ENCODE measurements at regions not wholly inside any gene's neighbourhood (a gene's known extent, or its start where the extent isn't known, plus 50 kb on each side); places are given as distances from the start of the nearest gene placed in this dataset.

DNA sequence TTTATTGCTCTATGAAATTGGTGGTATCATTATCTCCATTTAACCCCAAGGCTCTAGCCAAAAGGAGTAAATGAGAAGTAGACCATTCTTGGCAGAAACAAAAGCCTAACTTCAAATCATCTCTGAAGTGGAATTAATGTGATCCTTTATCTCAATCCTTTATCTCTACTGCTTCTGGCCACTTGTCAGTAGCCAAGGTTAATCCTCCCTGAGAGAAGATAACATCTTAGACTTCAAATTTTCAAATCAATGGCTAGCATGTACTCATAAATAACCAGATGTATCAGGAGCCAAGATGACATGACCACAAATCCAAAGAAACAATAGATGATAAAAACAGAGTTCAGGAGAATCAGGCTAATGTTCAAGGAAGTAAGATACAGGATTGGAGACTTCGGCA, 123.1 kb upstream of the RASSF8 start:
- no peak for DNase-seq

DNA sequence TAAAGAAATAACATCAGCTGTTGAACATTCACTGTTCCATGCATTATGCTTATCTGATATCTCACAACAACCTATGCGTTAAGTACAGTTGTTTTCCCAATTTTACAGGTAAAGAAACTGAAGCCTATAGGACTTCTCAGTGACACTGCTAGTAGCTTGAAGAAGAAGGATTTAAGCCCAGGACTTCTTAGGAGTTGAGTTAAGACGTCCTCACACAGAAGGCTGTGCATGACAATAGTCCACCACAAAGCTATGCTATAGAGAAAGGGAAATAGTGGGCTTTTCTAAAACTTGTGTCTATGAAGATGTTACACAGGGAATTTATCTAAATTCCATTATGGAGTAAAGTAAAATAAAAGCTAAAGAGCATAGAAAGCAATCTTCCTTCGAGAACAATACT, 120.5 kb upstream of the RASSF8 start:
- no peak for DNase-seq

DNA sequence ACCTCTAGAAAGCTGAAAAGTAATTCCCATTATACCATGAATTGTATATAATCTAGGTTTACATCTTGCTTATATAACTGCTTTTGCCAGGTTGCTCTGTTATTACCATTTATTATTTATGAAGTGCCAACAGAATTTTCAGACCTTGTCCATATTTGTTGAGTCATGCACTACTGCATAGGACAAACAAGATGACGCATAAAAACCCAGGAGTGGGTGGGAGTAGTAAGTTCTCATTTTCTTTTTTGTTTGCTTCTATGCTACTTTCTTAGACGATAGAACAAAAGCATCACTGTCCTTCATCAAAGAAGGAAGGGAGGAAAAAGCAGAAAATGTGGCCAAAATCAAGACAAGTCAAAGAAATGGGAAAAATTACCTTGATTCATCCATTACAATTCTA, 119.0 kb upstream of the RASSF8 start:
- DNase-seq, result no peak

DNA sequence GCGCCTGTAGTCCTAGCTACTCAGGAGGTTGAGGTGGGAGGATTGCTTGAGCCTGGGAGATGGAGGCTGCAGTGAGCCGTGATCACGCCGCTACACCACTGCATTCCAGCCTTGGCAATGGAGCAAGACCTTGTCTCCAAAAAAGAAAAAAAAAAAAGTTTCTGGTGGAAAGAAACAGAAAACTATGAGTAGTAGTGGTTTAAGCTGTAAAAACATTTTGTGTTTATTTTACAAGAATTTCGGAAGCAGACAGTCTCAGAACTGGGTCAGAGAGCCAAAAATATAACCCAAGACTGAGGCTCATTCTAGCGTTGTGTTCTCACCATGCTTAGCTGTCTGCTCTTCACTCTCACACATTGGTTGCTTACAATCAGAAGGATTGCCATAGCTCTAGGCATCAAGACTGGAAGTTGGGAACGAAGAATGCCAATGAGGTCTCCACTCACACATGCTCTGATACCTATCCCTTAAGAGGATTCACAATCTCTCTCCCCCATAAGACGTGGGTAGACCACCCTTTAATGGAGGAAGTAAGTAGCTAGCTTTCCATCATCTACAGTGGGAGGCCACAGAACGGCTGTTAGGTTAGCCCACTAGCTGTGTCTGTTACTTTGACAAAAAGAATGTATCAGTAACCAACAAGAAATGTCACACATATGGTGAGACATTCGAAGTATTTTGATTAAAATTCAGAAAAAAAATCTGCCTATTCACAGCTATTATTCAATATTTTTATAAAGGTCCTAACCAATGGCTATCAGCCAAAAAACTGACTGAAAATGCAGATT, 117.6 kb upstream of the RASSF8 start:
- no peak for DNase-seq

DNA sequence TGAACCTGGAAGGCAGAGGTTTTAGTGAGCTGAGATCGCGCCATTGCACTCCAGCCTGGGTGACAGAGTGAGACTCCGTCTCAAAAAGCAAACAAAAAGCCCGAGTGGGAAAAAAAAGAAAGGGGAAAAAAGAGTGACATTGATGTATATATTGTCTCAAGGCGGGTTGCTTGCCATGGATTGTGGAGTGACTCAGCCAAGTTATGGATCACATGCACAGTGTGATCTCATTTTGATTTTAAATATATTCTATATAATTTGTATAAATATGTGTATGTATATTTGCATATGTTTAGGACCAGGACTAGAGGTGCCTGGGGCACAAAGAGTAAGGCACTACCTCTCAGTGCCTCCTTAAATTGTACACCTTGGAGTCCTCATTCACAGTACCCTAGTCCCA, 116.2 kb upstream of the RASSF8 start:
- no peak for DNase-seq

DNA sequence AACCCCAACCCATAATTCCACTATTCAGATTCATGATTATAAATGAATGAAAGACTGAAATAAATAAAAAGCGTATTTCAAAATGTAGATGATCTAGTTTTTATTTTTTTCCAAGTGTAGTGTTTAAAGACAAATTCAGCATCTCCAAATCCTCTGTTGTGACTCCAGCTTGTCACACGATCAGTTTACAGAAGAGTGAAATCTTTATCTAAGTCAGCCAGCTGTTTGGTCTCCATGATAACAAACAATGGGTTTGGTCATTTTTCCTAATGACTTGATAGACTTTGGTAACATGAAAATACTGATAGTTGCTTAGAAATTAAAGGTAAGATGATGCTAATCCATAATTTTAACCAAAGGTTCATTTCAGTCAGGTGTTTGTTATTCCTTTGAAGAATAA, 114.5 kb upstream of the RASSF8 start:
- DNase-seq, result no peak

DNA sequence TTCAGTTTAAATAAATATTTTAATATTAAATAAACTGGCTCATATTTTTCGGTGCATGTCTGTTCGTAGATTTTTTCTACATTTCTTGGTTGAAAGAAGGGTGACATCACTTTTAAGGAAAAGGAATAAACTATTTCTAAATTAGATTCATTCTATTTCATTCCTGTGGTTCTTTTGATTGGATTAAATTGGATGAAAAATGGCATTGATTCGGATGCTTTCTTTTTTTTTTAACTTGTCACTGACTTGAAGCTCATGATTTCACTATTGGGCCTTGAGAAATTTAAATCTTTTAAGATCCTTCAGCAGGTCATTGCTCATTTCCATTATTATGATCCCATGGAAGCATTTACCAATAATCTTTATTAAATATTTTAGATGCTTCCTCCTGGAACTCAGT, 113.1 kb upstream of the RASSF8 start:
- DNase-seq, result no peak

DNA sequence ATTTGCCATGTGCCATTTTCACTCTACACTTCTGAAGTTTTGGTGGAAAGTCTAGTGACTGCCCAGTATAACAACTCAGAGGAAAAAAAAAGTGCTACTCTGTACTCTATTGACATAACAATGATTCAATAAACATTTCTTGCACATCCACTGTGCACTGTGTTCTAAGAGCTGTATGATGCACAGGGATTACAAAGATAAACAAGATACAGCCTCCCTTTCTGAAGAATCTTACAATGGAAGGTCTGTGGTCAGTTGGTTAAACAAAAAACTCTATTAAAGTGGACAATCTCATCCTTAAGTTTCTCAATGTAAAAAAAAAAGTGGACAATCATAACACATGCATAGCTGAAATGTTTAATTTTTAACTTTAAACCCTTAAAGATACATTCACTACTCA, 105.7 kb upstream of the RASSF8 start:
- DNase-seq, result no peak

DNA sequence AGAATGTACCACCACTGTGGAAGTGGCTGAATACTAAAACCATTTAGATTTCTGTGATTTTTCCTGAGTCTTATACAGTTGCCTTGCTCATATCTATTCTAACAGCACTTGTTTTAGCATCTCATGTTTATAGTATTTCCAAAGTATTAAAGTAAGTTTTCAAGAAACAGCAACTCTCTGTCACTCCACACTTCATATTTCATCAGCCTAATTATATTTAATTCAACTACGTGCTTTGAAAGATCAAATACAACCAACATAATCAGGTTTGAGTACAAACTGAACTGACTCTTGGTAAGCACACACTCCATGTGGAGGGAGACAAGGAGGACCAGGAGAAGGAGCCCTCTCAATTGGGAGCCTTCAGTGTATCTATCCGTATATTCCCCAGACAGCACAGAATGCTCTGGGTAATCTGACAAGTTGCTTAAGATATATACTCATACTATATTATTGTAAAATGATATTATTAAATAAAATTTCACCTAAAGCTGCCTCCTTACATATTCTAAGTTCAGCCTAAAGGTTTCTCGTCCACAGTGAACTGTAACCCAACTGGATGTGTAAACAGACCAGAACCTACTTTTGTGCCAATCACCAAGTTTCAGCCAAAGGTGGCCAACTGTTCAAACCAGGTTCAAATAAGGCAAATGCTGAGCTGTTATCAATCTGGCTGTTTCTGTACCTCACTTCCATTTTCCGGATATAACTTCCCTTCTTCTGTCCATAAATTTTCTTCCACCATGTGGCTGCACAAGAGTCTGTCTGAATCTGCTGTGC, 105.0 kb upstream of the RASSF8 start:
- no peak for DNase-seq

DNA sequence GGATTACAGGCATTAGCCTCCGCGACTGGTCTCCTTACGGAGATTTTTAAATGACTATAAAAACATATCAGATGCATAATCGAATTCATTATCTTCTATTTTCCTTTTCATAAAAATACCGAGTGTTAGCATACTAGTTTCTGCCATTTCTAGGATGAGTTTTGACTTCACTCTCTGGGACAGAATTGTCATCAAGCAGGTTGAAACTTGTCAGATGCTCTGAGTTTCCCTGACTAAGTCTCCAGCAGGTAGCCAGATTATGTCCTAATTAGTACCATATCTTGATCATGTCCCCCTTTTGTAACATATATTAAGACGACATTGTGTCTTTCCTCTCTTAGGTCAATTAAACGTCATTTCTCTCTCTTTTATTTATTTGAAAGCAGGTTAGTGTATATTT, 103.5 kb upstream of the RASSF8 start:
- no peak for DNase-seq

DNA sequence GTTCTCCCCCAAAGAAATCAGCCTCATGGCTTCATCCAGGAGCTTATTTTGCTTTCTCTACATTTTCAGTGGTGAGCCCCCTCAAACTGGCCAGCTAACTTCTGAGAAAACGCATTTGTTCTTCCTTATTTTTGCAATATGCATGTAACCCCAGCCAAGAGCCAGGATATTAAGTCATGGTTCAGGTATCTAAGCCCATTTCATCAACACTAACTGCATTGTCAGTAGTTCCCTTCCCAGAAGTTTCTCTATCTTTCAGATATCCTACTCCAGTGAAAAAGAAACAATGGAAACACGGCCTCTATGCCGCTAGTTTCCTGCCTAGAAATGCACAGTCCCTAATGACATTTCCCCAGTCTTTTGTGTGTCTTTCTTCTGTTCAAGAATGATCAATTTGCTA, 102.8 kb upstream of the RASSF8 start:
- DNase-seq, result no peak

DNA sequence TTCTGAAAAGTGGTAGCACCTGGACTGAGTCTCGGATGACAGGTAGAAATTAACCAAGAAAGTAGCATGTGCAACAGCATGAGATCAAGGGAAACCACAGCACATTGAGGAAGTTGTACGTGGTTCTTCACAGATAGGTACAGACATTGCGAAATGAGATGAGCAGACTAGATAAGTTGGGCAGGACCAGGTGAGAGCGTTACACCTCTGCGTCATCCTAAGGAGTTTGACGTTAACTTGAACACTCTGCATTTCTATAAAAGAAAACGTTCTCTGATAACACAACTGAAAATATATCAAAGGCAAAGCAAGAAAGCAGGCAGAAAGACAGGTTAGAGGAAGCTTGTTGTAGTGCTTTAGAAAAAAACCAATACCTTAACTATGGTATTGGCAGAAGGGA, 98.5 kb upstream of the RASSF8 start:
- DNase-seq, result no peak

DNA sequence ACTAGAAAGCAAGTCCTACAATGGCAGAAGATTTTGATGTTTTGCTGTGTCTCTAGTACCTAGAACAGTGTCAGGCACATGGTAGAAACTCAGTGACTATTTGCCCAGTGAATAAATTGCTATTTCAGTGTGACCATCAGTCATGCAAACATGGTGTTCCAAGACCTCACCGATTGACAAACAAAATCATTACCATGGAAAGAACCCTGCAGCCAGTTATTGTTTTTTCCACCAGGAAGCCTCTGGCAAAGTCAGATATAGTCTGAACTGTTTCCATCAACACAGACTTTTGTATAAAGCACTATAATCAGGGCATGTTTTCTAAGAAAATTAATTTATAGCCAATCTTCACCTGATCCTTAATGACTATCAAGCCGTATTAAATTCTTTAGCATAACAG, 97.3 kb upstream of the RASSF8 start:
- no peak for DNase-seq

DNA sequence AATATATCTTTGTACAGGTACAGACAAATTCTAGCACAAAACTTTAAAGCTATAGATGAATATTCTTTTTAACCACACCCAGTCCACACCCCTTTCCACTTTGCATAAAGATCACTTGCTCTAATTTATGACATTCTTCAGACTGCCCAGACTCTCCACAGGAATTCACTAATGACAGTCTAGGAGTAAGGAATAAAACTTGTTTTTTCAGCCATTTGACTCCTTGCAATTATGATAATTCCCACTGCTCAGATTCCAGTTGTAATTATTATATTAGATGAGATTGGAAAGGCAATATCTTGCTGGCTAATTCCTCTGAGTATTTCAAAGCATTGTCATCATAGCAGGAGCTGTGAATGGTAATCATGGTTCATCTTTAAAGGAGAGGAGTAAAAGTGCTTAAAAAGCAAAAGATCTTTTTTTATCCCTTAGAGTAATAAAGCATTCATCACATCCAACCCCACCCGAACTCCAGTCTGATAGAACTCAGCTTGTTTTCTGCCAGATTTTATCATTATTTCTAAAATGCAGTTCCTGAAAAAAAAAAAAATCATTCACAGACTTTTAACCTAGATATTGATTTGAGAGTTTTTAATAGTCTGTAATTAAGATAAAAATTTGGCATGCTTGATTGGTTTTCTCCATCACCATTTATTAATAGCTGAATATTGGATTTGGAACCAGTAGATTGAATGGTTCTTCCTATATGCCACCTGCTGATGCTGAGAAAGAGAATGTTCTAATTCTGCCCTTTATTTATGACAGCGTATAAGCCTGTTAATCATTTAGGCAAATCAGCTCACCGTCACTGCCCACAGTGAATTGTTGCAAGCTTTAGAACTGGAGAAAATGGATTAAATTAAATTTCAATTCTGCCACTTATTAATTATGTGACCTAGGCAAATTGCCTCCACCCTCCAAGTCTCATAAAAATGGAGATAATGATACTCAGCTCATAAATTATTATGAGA, 93.9 kb upstream of the RASSF8 start:
- no peak for DNase-seq

DNA sequence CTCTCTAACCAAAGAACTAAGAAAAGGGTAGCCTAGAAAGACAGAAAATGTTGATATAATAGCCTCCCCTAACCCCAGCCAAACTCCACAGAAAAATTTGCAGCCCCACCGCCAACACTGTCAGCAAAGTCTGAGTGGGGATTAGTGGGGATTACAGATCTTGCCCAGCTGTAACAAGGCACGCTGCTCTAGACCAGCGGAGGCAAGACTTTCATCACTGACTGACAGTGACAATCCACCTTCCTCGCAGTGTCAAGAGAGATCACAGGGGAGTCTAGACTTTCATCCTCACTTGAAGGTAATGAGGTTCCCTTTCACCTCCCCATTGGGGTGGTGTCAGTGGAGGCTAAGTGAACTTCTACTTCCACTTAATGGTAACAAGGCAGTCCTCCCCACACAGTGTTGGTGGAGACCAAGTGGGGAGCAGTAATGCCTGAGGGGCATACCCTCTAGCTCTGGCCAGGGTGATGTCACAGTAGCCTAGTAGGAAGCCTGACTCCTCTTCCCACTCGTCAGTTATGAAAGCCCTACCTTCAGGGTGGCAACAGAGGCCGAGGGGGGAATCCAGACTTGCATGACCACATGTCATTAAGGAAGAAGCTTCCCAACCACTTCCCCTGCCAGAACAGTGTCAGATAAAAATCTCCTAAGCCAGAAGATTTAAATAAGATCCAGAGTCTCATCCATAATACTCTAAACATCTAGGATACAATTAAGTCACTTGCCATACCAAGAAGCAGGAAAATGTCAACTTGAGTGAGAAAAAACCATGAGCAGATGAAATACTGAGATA, 91.7 kb upstream of the RASSF8 start:
- no peak for DNase-seq

DNA sequence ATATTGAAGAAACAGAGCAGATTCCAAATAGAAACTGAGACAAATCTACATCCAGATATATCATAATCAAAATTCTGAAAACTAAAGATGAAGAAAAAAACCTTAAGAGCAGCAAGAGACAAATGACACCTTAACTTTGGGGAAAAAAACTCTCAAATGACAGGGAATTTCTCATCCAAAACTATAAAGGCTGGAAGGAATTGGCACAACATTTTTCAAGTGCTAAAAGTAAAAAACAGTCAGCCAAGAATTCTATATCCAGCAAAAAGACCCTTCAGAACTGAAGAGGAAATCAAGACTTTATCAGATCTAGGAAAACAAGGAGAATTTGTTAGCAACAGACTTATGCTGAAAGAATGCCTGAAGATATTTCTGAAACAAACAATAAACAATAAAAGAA, 90.3 kb upstream of the RASSF8 start:
- no peak for DNase-seq

DNA sequence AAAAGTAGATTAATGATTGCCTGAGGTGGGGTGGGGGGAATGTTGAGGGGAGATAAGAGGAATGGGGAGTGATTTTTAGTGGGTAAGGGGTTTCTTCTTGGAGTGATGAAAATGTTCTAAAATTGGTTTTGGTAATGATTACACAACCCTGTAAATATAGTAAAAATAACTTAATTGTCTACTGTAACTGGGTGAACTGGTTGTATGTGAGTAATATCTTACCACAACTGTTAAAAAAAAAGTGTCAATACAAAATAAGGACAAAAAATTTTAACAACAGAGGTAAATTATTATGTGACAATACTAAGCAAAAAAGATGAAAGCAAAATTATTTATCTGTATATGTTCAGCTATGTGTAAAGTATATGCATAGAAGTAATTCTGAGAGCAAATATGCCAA, 86.3 kb upstream of the RASSF8 start:
- DNase-seq, result no peak

DNA sequence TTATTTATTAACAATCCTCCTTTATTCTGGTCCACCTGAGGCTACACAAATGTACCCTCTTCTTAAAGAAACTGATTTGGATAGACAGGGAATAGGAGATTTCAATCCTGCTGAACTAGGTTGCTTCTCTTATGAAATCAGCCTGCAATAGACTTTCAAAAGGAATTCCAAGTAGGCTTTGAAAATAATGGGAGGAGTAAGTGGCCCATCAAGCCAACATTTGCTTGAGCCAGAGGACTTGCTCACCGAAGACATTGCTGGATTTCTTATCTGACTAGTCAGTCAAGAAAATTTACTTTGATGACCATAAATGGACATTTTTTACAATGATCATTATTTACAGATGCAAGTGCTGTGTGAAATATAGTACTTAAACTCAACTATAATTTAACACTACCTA, 82.8 kb upstream of the RASSF8 start:
- no peak for DNase-seq

DNA sequence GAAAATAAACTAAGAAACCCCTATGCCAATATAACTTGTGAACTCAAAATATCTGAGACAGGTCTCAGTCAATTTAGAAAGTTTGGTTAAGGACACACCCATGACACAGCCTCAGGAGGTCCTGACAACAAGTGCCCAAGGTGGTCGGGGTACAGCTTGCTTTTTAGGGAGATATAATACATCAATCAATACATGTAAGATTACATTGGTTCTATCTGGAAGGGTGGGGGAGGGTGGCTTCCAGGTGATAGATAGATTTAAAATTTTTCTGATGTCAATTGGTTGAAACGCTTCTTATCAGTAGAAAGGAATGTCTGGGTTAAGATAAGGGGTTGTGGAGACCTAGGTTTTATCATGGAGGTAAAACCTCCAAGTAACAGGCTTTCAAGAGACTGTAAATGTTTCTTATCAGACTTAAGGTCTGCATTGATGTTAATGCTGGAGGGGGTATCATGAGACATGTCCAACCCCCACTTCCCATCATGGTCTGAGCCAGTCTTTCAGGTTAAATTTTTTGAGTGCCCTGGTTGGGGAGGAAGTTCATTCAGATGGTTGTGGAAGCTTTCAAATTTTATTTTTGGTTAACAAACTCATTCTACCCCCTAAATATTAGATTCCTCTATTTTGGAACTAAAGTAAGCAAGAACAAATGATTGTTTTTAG, 82.0 kb upstream of the RASSF8 start:
- DNase-seq, result no peak

DNA sequence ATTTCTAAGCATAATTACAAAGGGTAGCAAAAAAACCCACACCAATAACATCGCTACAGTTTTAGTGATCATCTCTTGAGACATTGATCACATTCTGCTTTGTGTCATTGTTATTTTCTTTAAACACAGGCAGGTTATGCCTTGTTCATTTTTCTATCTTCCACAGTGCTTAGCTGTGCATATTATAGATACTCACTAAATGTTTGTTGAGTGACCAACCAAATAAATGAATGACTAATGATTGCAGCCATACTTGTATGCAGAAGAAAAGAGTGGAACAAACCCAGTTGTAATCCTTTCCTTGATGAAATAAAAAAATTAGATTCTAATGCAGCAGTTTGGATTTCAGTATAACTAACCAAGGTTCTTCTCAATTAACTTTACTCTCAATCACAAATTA, 81.0 kb upstream of the RASSF8 start:
- no peak for DNase-seq

DNA sequence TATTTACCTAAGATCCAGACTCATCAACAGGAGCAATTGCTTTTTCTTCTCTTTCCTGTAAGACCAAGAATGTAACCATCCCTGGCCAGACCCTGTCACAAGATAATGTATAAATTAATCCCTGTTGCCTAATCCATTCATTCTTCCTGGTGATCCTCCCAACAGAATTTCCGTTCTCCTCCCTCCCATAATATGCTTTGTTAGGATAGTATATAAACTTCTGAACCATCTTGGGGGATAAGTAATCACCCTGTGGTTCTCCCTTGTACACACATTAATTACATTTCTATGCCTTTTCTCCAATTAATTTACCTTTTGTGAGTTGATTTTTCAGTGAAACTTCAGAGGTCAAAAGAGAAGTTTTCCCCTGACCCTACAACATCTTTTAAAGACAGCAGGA, 76.2 kb upstream of the RASSF8 start:
- DNase-seq, result no peak

All from right forelimb (tissue), 1 donor.